OCI-LY3 (cell line): ENCODE measurements at regions not wholly inside any gene's neighbourhood (a gene's known extent, or its start where the extent isn't known, plus 50 kb on each side); places are given as distances from the start of the nearest gene placed in this dataset.

Experiments used
- H2AFZ ChIP-seq: fragments of 200-600, 300-600 bp; shearing (Covaris generic); 2 replicates; pipeline ENCODE4 v1.6.0; 2014; ENCODE audit warnings: antibody characterized with exemption, low read depth, low read length
- H3K27ac ChIP-seq: fragments of 200-600, 300-600 bp; sonication (generic); 2 replicates; pipeline ENCODE4 v1.5.1; 2014; ENCODE audit warnings: mild to moderate bottlenecking, low read length, moderate library complexity, mixed read lengths
- H3K27me3 ChIP-seq: fragments of 200-600, 300-600 bp; sonication (generic); 2 replicates; pipeline ENCODE4 v1.6.1; 2014; ENCODE audit warnings: low read depth, low read length, mixed read lengths
- H3K36me3 ChIP-seq: fragments of 200-600, 300-600 bp; sonication (generic); replicated peaks from 2 replicates; pipeline ENCODE3; 2014; ENCODE audit warnings: low read depth, low read length, mixed read lengths
- H3K4me1 ChIP-seq: fragments of 300-600, 200-600 bp; sonication (generic); 2 replicates; pipeline ENCODE4 v1.6.1; 2014; ENCODE audit warnings: low read length, mixed read lengths
- H3K4me2 ChIP-seq: fragments of 200-600, 300-600 bp; sonication (generic); 2 replicates; pipeline ENCODE4 v1.6.1; 2014; ENCODE audit warnings: low read length, mixed read lengths
- H3K4me3 ChIP-seq: fragments of 300-600, 200-600 bp; sonication (generic); 2 replicates; pipeline ENCODE4 v1.5.1; 2014; ENCODE audit warnings: antibody characterized with exemption, mild to moderate bottlenecking, low read length, moderate library complexity
- H3K79me2 ChIP-seq: fragments of 300-600, 200-600 bp; shearing (Covaris generic); 2 replicates; pipeline ENCODE4 v1.6.1; 2014; ENCODE audit warnings: mild to moderate bottlenecking, low read length, mixed read lengths
- H3K9ac ChIP-seq: fragments of 300-600, 200-600 bp; shearing (Covaris generic); 2 replicates; pipeline ENCODE4 v1.6.0; 2014; ENCODE audit warnings: mild to moderate bottlenecking, low read length, moderate library complexity
- H3K9me3 ChIP-seq: fragments of 200-600, 300-600 bp; shearing (Covaris generic); 2 replicates; pipeline ENCODE4 v1.6.1; 2014; ENCODE audit warnings: low read length, mixed read lengths; ENCODE audit not compliant: insufficient read depth
- H4K20me1 ChIP-seq: fragments of 200-600, 300-600 bp; sonication (generic); 2 replicates; pipeline ENCODE4 v1.6.1; 2016; ENCODE audit warnings: low read length, mixed read lengths; ENCODE audit not compliant: insufficient read depth
- CTCF ChIP-seq: fragments of 200-600, 300-600 bp; sonication (generic); IDR thresholded peaks from 2 replicates; pipeline ENCODE4 v1.5.1; 2014; ENCODE audit warnings: antibody characterized with exemption, low read length, low read depth
- EZH2phosphoT487 ChIP-seq: fragments of 200-600 bp; shearing (Covaris generic); IDR thresholded peaks from 2 replicates; pipeline ENCODE4 v1.6.1; 2018; ENCODE audit warnings: antibody characterized with exemption, mixed run types, low read depth

- no peak for TF ChIP-seq CTCF
- TF ChIP-seq EZH2phosphoT487 = no peak
- H3K9me3 ChIP-seq = no peaks in the 10 kb centered on the region
- no peaks in the 10 kb centered on the region for H3K4me1 ChIP-seq
- H3K27me3 ChIP-seq = no peaks in the 10 kb centered on the region
- no peak overlapping the region for H2AFZ ChIP-seq
- H3K4me2 ChIP-seq = no peak overlapping the region
- H3K36me3 ChIP-seq = no peaks in the 10 kb centered on the region
- no peak overlapping the region for H3K9ac ChIP-seq
- no peaks in the 10 kb centered on the region for H4K20me1 ChIP-seq
- no peak overlapping the region for H3K27ac ChIP-seq
- no peak overlapping the region for H3K4me3 ChIP-seq
- H3K79me2 ChIP-seq = no peaks in the 10 kb centered on the region
Measured at GRCh38 chr18:42559069-42559690, 556.3 kb downstream of the RIT2 start.

GRCh38 chr18:42561521-42561920 is 554.0 kb downstream of the RIT2 start:
- no peaks in the 10 kb centered on the region for H3K36me3 ChIP-seq
- TF ChIP-seq EZH2phosphoT487 (no peak), CTCF (no peak)
- no peak overlapping the region for H3K9ac ChIP-seq
- H2AFZ ChIP-seq = no peak overlapping the region
- no peaks in the 10 kb centered on the region for H3K9me3 ChIP-seq
- no peaks in the 10 kb centered on the region for H4K20me1 ChIP-seq
- no peak overlapping the region for H3K27ac ChIP-seq
- H3K79me2 ChIP-seq = no peaks in the 10 kb centered on the region
- no peak overlapping the region for H3K4me2 ChIP-seq
- H3K4me3 ChIP-seq = no peak overlapping the region
- peaks cover 11% of the 10 kb centered on the region for H3K4me1 ChIP-seq
- H3K27me3 ChIP-seq = no peaks in the 10 kb centered on the region

- Histone ChIP-seq H4K20me1 (no peaks in the 10 kb centered on the region), H3K79me2 (no peaks in the 10 kb centered on the region), H3K4me1 (peaks cover 14% of the 10 kb centered on the region), H3K9me3 (no peaks in the 10 kb centered on the region), H3K36me3 (no peaks in the 10 kb centered on the region), H3K27ac (no peak overlapping the region), H3K9ac (no peak overlapping the region), H3K4me2 (no peak overlapping the region), H3K27me3 (no peaks in the 10 kb centered on the region), H2AFZ (no peak overlapping the region), H3K4me3 (no peak overlapping the region)
- TF ChIP-seq CTCF (no peak), EZH2phosphoT487 (no peak)
Measured at GRCh38 chr18:42563995-42564394, 551.5 kb downstream of the RIT2 start.

GRCh38 chr18:42564761-42565160 is 550.7 kb downstream of the RIT2 start:
- peaks cover 14% of the 10 kb centered on the region for H3K4me1 ChIP-seq
- no peaks in the 10 kb centered on the region for H3K9me3 ChIP-seq
- H3K27me3 ChIP-seq = no peaks in the 10 kb centered on the region
- no peak overlapping the region for H3K27ac ChIP-seq
- H3K79me2 ChIP-seq = no peaks in the 10 kb centered on the region
- TF ChIP-seq CTCF = no peak
- no peak for TF ChIP-seq EZH2phosphoT487
- 0 out of 2 replicates have a peak overlapping the region, but pooled peaks have one; percentile 7 for H3K4me2 ChIP-seq
- H3K9ac ChIP-seq = no peak overlapping the region
- no peaks in the 10 kb centered on the region for H4K20me1 ChIP-seq
- H2AFZ ChIP-seq = 0 out of 2 replicates have a peak overlapping the region, but pooled peaks have one; percentile 3
- no peaks in the 10 kb centered on the region for H3K36me3 ChIP-seq
- H3K4me3 ChIP-seq = no peak overlapping the region
